ENCODE measurements at regions not wholly inside any gene's neighbourhood (a gene's known extent, or its start where the extent isn't known, plus 50 kb on each side); places are given as distances from the start of the nearest gene placed in this dataset.

DNA sequence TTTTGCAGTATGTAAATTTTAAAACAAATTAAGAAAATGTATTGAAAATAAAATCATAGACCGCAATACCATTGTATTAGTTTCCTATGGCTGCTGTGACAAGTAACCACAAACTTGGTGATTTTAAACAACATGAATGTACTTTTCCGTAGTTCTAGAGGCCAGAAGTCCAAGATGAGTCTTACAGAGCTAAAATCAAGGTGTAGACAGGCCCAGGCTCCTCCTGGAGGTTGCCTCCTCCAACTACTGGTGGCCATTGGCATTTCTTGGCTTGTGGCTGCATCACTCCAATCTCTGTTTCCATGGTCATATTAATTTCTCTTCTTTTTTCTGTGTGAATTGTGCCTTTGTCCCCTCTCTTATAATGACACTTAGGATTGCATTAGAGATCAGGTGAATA is 59.2 kb upstream of the ETAA1 start:
- ATAC-seq (no peak), DNase-seq (ENCODE audit: low read depth, low spot score) (no peak)
- H3K9me3 ChIP-seq (ENCODE audit: control insufficient read depth, insufficient read depth, low read depth, low read length) = no peaks in the 10 kb centered on the region
- CTCF ChIA-PET = no interaction called here
- no peak overlapping the region for H3K27ac ChIP-seq (ENCODE audit: low read length)
- H3K4me3 ChIP-seq (ENCODE audit: low read depth in 2 of 2, low read length in 2 of 2) = no peak overlapping the region
- H3K27me3 ChIP-seq (ENCODE audit: control insufficient read depth, insufficient read depth, low read length) = no peaks in the 10 kb centered on the region; the same call in 1 of the 2 replicates
- H3K36me3 ChIP-seq (ENCODE audit: control insufficient read depth, insufficient read depth, low read length) = no peaks in the 10 kb centered on the region
- intact Hi-C loops (cut with micrococcal nuclease; ENCODE audit: unreplicated experiment) = no loop called here
- in situ Hi-C loops (cut with HindIII; ENCODE audit: low pct_unique_long_range_greater_than_20kb, low sequenced_read_pairs) = no loop called here
- no TSS peak for BruUV-seq (replicated peaks)
- H3K4me1 ChIP-seq (ENCODE audit: control insufficient read depth, insufficient read depth, low read length) = no peaks in the 10 kb centered on the region
- TF ChIP-seq, protein P1, sequence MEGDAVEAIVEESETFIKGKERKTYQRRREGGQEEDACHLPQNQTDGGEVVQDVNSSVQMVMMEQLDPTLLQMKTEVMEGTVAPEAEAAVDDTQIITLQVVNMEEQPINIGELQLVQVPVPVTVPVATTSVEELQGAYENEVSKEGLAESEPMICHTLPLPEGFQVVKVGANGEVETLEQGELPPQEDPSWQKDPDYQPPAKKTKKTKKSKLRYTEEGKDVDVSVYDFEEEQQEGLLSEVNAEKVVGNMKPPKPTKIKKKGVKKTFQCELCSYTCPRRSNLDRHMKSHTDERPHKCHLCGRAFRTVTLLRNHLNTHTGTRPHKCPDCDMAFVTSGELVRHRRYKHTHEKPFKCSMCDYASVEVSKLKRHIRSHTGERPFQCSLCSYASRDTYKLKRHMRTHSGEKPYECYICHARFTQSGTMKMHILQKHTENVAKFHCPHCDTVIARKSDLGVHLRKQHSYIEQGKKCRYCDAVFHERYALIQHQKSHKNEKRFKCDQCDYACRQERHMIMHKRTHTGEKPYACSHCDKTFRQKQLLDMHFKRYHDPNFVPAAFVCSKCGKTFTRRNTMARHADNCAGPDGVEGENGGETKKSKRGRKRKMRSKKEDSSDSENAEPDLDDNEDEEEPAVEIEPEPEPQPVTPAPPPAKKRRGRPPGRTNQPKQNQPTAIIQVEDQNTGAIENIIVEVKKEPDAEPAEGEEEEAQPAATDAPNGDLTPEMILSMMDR (IDR thresholded peaks at IDR 0.05) = no peak
- no peak for TF ChIP-seq POLR2AphosphoS5 (IDR thresholded peaks at IDR 0.05; ENCODE audit: low read depth, low read length)
- TF ChIP-seq TCF7L2 (IDR thresholded peaks at IDR 0.05; ENCODE audit: low read depth, low read length) = no peak
- POLR2A ChIA-PET = no interaction called here

DNA sequence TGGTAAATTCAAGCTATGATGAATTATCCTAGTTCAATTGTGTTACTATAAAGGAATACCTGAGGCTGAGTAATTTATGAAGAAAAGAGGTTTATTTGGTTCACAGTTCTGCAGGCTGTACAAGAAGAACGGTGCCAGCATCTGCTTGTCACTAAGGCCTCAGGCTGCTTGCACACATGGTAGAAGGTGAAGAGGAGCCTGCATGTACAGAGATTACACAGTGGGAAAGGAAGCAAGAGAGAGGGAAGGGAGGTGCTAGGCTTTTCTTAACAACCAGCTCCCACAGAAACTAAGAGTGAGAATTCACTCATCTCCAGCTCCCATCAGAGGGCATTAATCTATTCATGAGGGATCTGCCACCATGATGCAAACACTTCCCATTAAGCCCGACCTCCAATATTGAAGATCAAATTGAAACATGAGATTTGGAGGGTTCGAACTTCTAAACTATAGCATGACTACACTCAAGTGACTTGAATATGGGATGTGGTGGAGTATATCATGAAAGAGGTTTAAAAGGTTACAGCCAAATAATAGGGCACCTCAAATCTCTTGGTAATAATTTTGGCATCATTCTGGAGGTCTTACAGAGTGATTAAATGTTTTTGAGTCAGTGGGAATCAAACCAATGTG is 58.4 kb upstream of the ETAA1 start:
- no peak overlapping the region for H3K4me3 ChIP-seq (ENCODE audit: low read depth in 2 of 2, low read length in 2 of 2)
- ChIA-PET CTCF (no interaction called here), POLR2A (no interaction called here)
- H3K9me3 ChIP-seq (ENCODE audit: control insufficient read depth, insufficient read depth, low read depth, low read length) = no peaks in the 10 kb centered on the region
- no peaks in the 10 kb centered on the region for H3K4me1 ChIP-seq (ENCODE audit: control insufficient read depth, insufficient read depth, low read length)
- no peak for ATAC-seq
- no peaks in the 10 kb centered on the region for H3K36me3 ChIP-seq (ENCODE audit: control insufficient read depth, insufficient read depth, low read length)
- DNase-seq (ENCODE audit: low read depth, low spot score) = no peak
- no TSS peak for BruUV-seq (replicated peaks)
- in situ Hi-C loops (cut with HindIII; ENCODE audit: low pct_unique_long_range_greater_than_20kb, low sequenced_read_pairs) (no loop called here), intact Hi-C loops (cut with micrococcal nuclease; ENCODE audit: unreplicated experiment) (no loop called here)
- no peaks in the 10 kb centered on the region; the same call in 1 of the 2 replicates for H3K27me3 ChIP-seq (ENCODE audit: control insufficient read depth, insufficient read depth, low read length)
- H3K27ac ChIP-seq (ENCODE audit: low read length) = no peak overlapping the region
- TF ChIP-seq, protein P2, sequence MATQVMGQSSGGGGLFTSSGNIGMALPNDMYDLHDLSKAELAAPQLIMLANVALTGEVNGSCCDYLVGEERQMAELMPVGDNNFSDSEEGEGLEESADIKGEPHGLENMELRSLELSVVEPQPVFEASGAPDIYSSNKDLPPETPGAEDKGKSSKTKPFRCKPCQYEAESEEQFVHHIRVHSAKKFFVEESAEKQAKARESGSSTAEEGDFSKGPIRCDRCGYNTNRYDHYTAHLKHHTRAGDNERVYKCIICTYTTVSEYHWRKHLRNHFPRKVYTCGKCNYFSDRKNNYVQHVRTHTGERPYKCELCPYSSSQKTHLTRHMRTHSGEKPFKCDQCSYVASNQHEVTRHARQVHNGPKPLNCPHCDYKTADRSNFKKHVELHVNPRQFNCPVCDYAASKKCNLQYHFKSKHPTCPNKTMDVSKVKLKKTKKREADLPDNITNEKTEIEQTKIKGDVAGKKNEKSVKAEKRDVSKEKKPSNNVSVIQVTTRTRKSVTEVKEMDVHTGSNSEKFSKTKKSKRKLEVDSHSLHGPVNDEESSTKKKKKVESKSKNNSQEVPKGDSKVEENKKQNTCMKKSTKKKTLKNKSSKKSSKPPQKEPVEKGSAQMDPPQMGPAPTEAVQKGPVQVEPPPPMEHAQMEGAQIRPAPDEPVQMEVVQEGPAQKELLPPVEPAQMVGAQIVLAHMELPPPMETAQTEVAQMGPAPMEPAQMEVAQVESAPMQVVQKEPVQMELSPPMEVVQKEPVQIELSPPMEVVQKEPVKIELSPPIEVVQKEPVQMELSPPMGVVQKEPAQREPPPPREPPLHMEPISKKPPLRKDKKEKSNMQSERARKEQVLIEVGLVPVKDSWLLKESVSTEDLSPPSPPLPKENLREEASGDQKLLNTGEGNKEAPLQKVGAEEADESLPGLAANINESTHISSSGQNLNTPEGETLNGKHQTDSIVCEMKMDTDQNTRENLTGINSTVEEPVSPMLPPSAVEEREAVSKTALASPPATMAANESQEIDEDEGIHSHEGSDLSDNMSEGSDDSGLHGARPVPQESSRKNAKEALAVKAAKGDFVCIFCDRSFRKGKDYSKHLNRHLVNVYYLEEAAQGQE (IDR thresholded peaks at IDR 0.05; ENCODE audit: insufficient read depth in 1 of 2, low read depth in 2 of 2, low read length in 1 of 2) = no peak
- no peak for TF ChIP-seq SIN3A (IDR thresholded peaks at IDR 0.05; ENCODE audit: borderline replicate concordance, insufficient read depth, low read depth, low read length)
- TF ChIP-seq, protein P1 (IDR thresholded peaks at IDR 0.05) = no peak
- TF ChIP-seq POLR2AphosphoS5 (IDR thresholded peaks at IDR 0.05; ENCODE audit: low read depth, low read length) = no peak
- no peak for TF ChIP-seq TCF7L2 (IDR thresholded peaks at IDR 0.05; ENCODE audit: low read depth, low read length)
